HEK293 (cell line): ENCODE measurements at regions not wholly inside any gene's neighbourhood (a gene's known extent, or its start where the extent isn't known, plus 50 kb on each side); places are given as distances from the start of the nearest gene placed in this dataset.

Experiments used
- CTCF ChIA-PET: fragments of 350-600 bp; formaldehyde crosslinking; extraction: SDS; loops from one replicate; lab custom pipeline; 2021; ENCODE audit warnings: antibody characterized with exemption; lab: Yijun Ruan, JAX
- POLR2A ChIA-PET: fragments of 300-600 bp; formaldehyde crosslinking; extraction: SDS; loops from one replicate; lab custom pipeline; 2020; ENCODE audit warnings: antibody characterized with exemption, inconsistent platforms; lab: Yijun Ruan, JAX
- H3K27ac ChIP-seq: fragments of 200-500 bp; sonication (Bioruptor generic); 2 replicates; pipeline ENCODE4 v1.5.1; 2014; ENCODE audit warnings: low read depth, low read length, control low read depth, inconsistent platforms; ENCODE audit errors: extremely low read depth
- H3K36me3 ChIP-seq, 2 experiments: fragments of 200-500 bp in 1 of 2; sonication (Bioruptor generic) in 1 of 2; 1 replicate in 1 of 2; 2 replicates in 1 of 2; pipeline ENCODE4 v1.5.1; 2014 to 2017; ENCODE audit warnings: inconsistent platforms in 2 of 2, low read length in 2 of 2; ENCODE audit not compliant: control insufficient read depth in 2 of 2, insufficient read depth in 1 of 2
- H3K4me1 ChIP-seq: fragments of 200-500 bp; sonication (Bioruptor generic); 2 replicates; pipeline ENCODE4 v1.5.1; 2014; ENCODE audit warnings: mild to moderate bottlenecking, low read length, inconsistent platforms; ENCODE audit not compliant: control insufficient read depth, insufficient read depth
- H3K4me3 ChIP-seq: 2 replicates; pipeline ENCODE4 v1.5.1; 2011; ENCODE audit warnings: low read depth, mild to moderate bottlenecking, control low read depth, low read length, moderate library complexity
- H3K9me3 ChIP-seq: fragments of 200-500 bp; sonication (Bioruptor generic); 2 replicates; pipeline ENCODE4 v1.5.1; 2014; ENCODE audit warnings: low read depth, low read length, inconsistent platforms; ENCODE audit not compliant: control insufficient read depth, insufficient read depth
- MZF1 ChIP-seq: fragments of 450-650 bp; formaldehyde crosslinking; IDR thresholded peaks from 2 replicates; pipeline ENCODE4 v1.5.1; 2017; ENCODE audit warnings: missing biosample characterization, missing genetic modification characterization, borderline replicate concordance
- OVOL3 ChIP-seq: fragments of 450-650 bp; formaldehyde crosslinking; IDR thresholded peaks from 2 replicates; pipeline ENCODE4 v1.5.1; 2016; ENCODE audit warnings: missing biosample characterization, missing genetic modification characterization
- RBAK ChIP-seq: fragments of 450-650 bp; formaldehyde crosslinking; IDR thresholded peaks from 2 replicates; pipeline ENCODE4 v1.5.1; 2016; ENCODE audit warnings: missing biosample characterization, missing genetic modification characterization
- ZBTB7A ChIP-seq: fragments of 450-650 bp; formaldehyde crosslinking; IDR thresholded peaks from 2 replicates; pipeline ENCODE4 v1.5.1; 2016; ENCODE audit warnings: low read depth, missing biosample characterization, missing genetic modification characterization
- ZFHX2 ChIP-seq: fragments of 450-650 bp; formaldehyde crosslinking; conservative IDR thresholded peaks from 2 replicates; pipeline ENCODE4 v1.5.1; 2016; ENCODE audit warnings: missing biosample characterization, missing genetic modification characterization
- ZFP3 ChIP-seq: fragments of 450-650 bp; formaldehyde crosslinking; IDR thresholded peaks from 2 replicates; pipeline ENCODE4 v1.5.1; 2016; ENCODE audit warnings: low read depth, missing biosample characterization, missing genetic modification characterization
- ZFP41 ChIP-seq: fragments of 450-650 bp; formaldehyde crosslinking; IDR thresholded peaks from 2 replicates; pipeline ENCODE4 v1.5.1; 2016; ENCODE audit warnings: missing biosample characterization, missing genetic modification characterization, borderline replicate concordance
- ZNF132 ChIP-seq: fragments of 450-650 bp; formaldehyde crosslinking; IDR thresholded peaks from 2 replicates; pipeline ENCODE4 v1.5.1; 2017; ENCODE audit warnings: missing biosample characterization, missing genetic modification characterization, borderline replicate concordance
- ZNF157 ChIP-seq: fragments of 450-650 bp; formaldehyde crosslinking; IDR thresholded peaks from 2 replicates; pipeline ENCODE4 v1.5.1; 2016; ENCODE audit warnings: missing biosample characterization, missing genetic modification characterization
- ZNF16 ChIP-seq: fragments of 450-650 bp; formaldehyde crosslinking; IDR thresholded peaks from 2 replicates; pipeline ENCODE4 v1.5.1; 2016; ENCODE audit warnings: low read depth, missing biosample characterization, missing genetic modification characterization
- ZNF221 ChIP-seq: fragments of 450-650 bp; formaldehyde crosslinking; IDR thresholded peaks from 2 replicates; pipeline ENCODE4 v1.5.1; 2017; ENCODE audit warnings: missing biosample characterization, missing genetic modification characterization, borderline replicate concordance
- ZNF426 ChIP-seq: fragments of 450-650 bp; formaldehyde crosslinking; IDR thresholded peaks from 2 replicates; pipeline ENCODE4 v1.5.1; 2017; ENCODE audit warnings: missing biosample characterization, missing genetic modification characterization, mild to moderate bottlenecking, inconsistent platforms, moderate library complexity
- ZNF501 ChIP-seq: fragments of 450-650 bp; formaldehyde crosslinking; IDR thresholded peaks from 2 replicates; pipeline ENCODE4 v1.5.1; 2016; ENCODE audit warnings: missing biosample characterization, missing genetic modification characterization
- ZNF624 ChIP-seq: fragments of 450-650 bp; formaldehyde crosslinking; IDR thresholded peaks from 2 replicates; pipeline ENCODE4 v1.5.1; 2017; ENCODE audit warnings: missing biosample characterization, missing genetic modification characterization
- ZNF626 ChIP-seq: fragments of 450-650 bp; sonication (Bioruptor Pico); formaldehyde crosslinking; IDR thresholded peaks from 2 replicates; pipeline ENCODE4 v1.5.1; 2018; ENCODE audit warnings: missing biosample characterization, missing genetic modification characterization, inconsistent platforms
- ZNF792 ChIP-seq: fragments of 450-650 bp; formaldehyde crosslinking; IDR thresholded peaks from 2 replicates; pipeline ENCODE4 v1.5.1; 2016; ENCODE audit warnings: missing biosample characterization, missing genetic modification characterization
- TF ChIP-seq, protein P1 (sequence below): fragments of 450-650 bp; formaldehyde crosslinking; IDR thresholded peaks from 2 replicates; pipeline ENCODE4 v1.5.1; 2017; ENCODE audit warnings: missing biosample characterization, missing genetic modification characterization
- TF ChIP-seq, protein P2 (sequence below): fragments of 450-650 bp; formaldehyde crosslinking; optimal IDR thresholded peaks from 2 replicates; pipeline ENCODE3; 2016; ENCODE audit warnings: missing biosample characterization, mild to moderate bottlenecking, missing genetic modification characterization
- TF ChIP-seq, protein P3 (sequence below): fragments of 450-650 bp; formaldehyde crosslinking; IDR thresholded peaks from 2 replicates; pipeline ENCODE4 v1.5.1; 2016; ENCODE audit warnings: missing biosample characterization, missing genetic modification characterization
- TF ChIP-seq, protein P4 (sequence below): fragments of 450-650 bp; formaldehyde crosslinking; IDR thresholded peaks from 2 replicates; pipeline ENCODE4 v1.5.1; 2016; ENCODE audit warnings: missing biosample characterization, missing genetic modification characterization

DNA sequence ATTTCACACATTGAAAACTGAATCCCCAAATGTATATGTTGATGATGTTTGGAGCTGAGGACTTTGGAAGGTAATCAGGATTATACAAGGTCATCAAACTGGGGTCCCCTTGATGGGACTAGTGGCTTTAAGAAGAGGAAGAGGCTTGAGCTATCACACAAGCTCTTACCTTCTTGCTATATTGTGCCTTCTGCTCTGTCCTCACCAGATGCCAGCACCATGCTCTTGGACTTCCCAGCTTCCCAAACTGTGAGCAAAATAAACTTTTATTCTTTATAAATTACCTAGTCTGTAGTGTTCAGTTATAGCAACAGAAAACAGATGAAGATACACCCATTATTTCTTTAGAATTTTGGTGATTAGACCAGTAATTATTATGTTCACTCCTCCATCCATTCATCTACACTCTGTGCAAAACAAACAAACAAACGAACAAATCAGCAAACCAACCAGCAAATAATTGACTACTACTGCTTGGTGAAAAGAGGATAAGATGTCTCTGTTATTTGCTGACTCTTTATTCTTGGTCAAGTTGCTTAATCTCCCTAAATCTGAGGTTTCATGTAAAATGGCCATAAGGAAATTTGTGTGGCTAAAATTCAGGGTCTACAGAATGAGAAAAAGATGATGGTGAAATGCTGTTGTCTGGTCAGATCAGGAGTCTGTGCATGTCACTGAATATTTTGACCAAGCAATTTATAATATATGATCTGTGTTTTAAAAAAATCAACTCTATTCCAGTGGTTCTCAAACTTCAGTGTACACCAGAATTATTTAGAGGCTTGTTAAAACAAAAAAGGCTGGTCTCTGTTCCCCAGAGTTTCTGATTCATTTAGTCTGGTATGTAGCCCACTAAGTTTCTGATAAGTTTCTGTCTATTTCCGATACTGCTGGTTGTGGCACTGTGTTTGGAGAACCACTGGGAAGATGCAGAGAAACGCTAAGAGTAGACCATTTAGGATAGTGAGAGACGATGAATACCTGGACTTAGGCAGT lies 854.1 kb downstream of the MAT2B start (continued):
- TF ChIP-seq, protein P1, sequence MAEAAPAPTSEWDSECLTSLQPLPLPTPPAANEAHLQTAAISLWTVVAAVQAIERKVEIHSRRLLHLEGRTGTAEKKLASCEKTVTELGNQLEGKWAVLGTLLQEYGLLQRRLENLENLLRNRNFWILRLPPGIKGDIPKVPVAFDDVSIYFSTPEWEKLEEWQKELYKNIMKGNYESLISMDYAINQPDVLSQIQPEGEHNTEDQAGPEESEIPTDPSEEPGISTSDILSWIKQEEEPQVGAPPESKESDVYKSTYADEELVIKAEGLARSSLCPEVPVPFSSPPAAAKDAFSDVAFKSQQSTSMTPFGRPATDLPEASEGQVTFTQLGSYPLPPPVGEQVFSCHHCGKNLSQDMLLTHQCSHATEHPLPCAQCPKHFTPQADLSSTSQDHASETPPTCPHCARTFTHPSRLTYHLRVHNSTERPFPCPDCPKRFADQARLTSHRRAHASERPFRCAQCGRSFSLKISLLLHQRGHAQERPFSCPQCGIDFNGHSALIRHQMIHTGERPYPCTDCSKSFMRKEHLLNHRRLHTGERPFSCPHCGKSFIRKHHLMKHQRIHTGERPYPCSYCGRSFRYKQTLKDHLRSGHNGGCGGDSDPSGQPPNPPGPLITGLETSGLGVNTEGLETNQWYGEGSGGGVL (tag by site-specific recombination), result no peak
- TF ChIP-seq, protein P2, sequence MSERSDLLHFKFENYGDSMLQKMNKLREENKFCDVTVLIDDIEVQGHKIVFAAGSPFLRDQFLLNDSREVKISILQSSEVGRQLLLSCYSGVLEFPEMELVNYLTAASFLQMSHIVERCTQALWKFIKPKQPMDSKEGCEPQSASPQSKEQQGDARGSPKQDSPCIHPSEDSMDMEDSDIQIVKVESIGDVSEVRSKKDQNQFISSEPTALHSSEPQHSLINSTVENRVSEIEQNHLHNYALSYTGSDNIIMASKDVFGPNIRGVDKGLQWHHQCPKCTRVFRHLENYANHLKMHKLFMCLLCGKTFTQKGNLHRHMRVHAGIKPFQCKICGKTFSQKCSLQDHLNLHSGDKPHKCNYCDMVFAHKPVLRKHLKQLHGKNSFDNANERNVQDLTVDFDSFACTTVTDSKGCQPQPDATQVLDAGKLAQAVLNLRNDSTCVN, result no peak
- TF ChIP-seq ZNF221, result no peak

DNA sequence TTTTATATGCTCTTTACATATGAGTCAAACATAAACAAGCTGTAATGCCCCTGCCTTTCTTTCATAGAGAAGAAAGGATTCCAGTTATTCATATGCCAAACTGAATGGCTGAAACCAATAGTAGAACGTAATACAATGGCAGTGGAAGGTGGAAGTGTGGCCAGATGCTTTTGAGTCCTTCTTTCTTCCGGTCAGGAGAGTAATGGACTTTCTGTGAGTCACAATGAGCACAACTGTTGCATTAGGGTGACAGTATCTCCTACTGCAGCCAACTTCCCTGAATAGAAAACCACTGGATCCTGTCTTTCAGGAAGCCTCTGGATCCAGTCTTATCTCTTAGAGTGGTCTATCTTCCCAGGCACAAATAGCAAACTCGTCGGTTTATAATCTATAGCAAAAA lies 855.2 kb downstream of the MAT2B start:
- Histone ChIP-seq H3K27ac (no peak overlapping the region), H3K36me3 (no peaks in the 10 kb centered on the region), H3K4me1 (no peaks in the 10 kb centered on the region), H3K9me3 (no peaks in the 10 kb centered on the region), H3K4me3 (no peak overlapping the region)
- ChIA-PET CTCF (no interaction called here), POLR2A (no interaction called here)
- TF ChIP-seq ZNF501 (tag by site-specific recombination), result no peak
- TF ChIP-seq ZFP3 (tag by site-specific recombination), result no peak
- no peak for TF ChIP-seq ZNF157 (tag by site-specific recombination)
- no peak for TF ChIP-seq ZNF16 (tag by site-specific recombination)
- no peak for TF ChIP-seq ZNF132 (tag by site-specific recombination)
- no peak for TF ChIP-seq ZNF626 (tag by site-specific recombination)
- TF ChIP-seq RBAK (tag by site-specific recombination), result no peak
- TF ChIP-seq, protein P3, sequence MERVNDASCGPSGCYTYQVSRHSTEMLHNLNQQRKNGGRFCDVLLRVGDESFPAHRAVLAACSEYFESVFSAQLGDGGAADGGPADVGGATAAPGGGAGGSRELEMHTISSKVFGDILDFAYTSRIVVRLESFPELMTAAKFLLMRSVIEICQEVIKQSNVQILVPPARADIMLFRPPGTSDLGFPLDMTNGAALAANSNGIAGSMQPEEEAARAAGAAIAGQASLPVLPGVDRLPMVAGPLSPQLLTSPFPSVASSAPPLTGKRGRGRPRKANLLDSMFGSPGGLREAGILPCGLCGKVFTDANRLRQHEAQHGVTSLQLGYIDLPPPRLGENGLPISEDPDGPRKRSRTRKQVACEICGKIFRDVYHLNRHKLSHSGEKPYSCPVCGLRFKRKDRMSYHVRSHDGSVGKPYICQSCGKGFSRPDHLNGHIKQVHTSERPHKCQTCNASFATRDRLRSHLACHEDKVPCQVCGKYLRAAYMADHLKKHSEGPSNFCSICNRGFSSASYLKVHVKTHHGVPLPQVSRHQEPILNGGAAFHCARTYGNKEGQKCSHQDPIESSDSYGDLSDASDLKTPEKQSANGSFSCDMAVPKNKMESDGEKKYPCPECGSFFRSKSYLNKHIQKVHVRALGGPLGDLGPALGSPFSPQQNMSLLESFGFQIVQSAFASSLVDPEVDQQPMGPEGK, result no peak
- no peak for TF ChIP-seq ZNF624
- TF ChIP-seq ZFHX2 (tag by site-specific recombination), result no peak
- no peak for TF ChIP-seq ZNF221
- no peak for TF ChIP-seq OVOL3 (tag by site-specific recombination)
- TF ChIP-seq ZBTB7A (tag by site-specific recombination), result no peak
- no peak for TF ChIP-seq ZNF426
- TF ChIP-seq, protein P4, sequence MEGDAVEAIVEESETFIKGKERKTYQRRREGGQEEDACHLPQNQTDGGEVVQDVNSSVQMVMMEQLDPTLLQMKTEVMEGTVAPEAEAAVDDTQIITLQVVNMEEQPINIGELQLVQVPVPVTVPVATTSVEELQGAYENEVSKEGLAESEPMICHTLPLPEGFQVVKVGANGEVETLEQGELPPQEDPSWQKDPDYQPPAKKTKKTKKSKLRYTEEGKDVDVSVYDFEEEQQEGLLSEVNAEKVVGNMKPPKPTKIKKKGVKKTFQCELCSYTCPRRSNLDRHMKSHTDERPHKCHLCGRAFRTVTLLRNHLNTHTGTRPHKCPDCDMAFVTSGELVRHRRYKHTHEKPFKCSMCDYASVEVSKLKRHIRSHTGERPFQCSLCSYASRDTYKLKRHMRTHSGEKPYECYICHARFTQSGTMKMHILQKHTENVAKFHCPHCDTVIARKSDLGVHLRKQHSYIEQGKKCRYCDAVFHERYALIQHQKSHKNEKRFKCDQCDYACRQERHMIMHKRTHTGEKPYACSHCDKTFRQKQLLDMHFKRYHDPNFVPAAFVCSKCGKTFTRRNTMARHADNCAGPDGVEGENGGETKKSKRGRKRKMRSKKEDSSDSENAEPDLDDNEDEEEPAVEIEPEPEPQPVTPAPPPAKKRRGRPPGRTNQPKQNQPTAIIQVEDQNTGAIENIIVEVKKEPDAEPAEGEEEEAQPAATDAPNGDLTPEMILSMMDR (tag by site-specific recombination), result no peak
- TF ChIP-seq ZFP41 (tag by site-specific recombination), result no peak
- TF ChIP-seq MZF1 (tag by site-specific recombination), result no peak
- no peak for TF ChIP-seq ZNF792 (tag by site-specific recombination)
